HepG2 (cell line): ENCODE measurements at regions not wholly inside any gene's neighbourhood (a gene's known extent, or its start where the extent isn't known, plus 50 kb on each side); places are given as distances from the start of the nearest gene placed in this dataset.

Experiments used
- BCL6 ChIP-seq: IDR thresholded peaks from 2 replicates; pipeline ENCODE4 v1.6.1; 2016; ENCODE audit warnings: missing genetic modification reagents, missing compliant biosample characterization
- ETV5 ChIP-seq: IDR thresholded peaks from 2 replicates; pipeline ENCODE4 v1.6.1; 2018; ENCODE audit warnings: missing biosample characterization, missing genetic modification reagents, inconsistent platforms, borderline replicate concordance
- FOXP1 ChIP-seq, 2 experiments: fragments of 450-650 bp in 1 of 2; IDR thresholded peaks; 2 replicates each; pipeline ENCODE4 v1.6.1; 2017 to 2018; ENCODE audit warnings: antibody characterized with exemption in 1 of 2
- GATA4 ChIP-seq: sonication (generic); IDR thresholded peaks from 2 replicates; pipeline ENCODE4 v1.6.1; 2016; ENCODE audit warnings: antibody characterized with exemption, low read depth, borderline replicate concordance
- MEF2D ChIP-seq: sonication (generic); formaldehyde crosslinking; IDR thresholded peaks from 2 replicates; pipeline ENCODE4 v1.5.1; 2020; ENCODE audit warnings: mild to moderate bottlenecking, missing genetic modification reagents
- MTF2 ChIP-seq: sonication (generic); formaldehyde crosslinking; IDR thresholded peaks from 2 replicates; pipeline ENCODE4 v1.5.0; 2020; ENCODE audit warnings: missing genetic modification reagents, borderline replicate concordance
- SALL2 ChIP-seq: sonication (generic); formaldehyde crosslinking; IDR thresholded peaks from 2 replicates; pipeline ENCODE4 v1.8.1; 2023; ENCODE audit warnings: mild to moderate bottlenecking, missing genetic modification reagents, inconsistent platforms
- ZBTB3 ChIP-seq: sonication (generic); formaldehyde crosslinking; IDR thresholded peaks from 2 replicates; pipeline ENCODE4 v1.4.0; 2020; ENCODE audit warnings: low read depth, mild to moderate bottlenecking, moderate library complexity, missing genetic modification reagents, borderline replicate concordance
- ZFX ChIP-seq: sonication (generic); formaldehyde crosslinking; IDR thresholded peaks from 2 replicates; pipeline ENCODE4 v1.4.0; 2020; ENCODE audit warnings: mild to moderate bottlenecking, low read depth, missing genetic modification reagents, moderate library complexity
- ZNF225 ChIP-seq: sonication (generic); formaldehyde crosslinking; IDR thresholded peaks from 2 replicates; pipeline ENCODE4 v1.4.0; 2020; ENCODE audit warnings: mild to moderate bottlenecking, missing genetic modification reagents
- ZNF264 ChIP-seq: sonication (generic); formaldehyde crosslinking; IDR thresholded peaks from 2 replicates; pipeline ENCODE4 v1.4.0; 2020; ENCODE audit warnings: missing genetic modification reagents
- ZNF598 ChIP-seq: sonication (generic); formaldehyde crosslinking; IDR thresholded peaks from 2 replicates; pipeline ENCODE4 v1.5.1; 2020; ENCODE audit warnings: mild to moderate bottlenecking, missing genetic modification reagents, borderline replicate concordance
- ZNF775 ChIP-seq: sonication (generic); formaldehyde crosslinking; IDR thresholded peaks from 2 replicates; pipeline ENCODE4 v1.4.0; 2020; ENCODE audit warnings: missing genetic modification reagents, mild to moderate bottlenecking, moderate library complexity, borderline replicate concordance
- TF ChIP-seq, protein P1 (sequence below), 2 experiments: sonication (generic) in 1 of 2; formaldehyde crosslinking in 1 of 2; IDR thresholded peaks; 2 replicates each; pipeline versions ENCODE4 v1.4.0 to v1.6.1; 2016 to 2020; ENCODE audit warnings: borderline replicate concordance in 1 of 2, low read depth in 1 of 2, mild to moderate bottlenecking in 1 of 2, missing genetic modification reagents in 1 of 2
- TF ChIP-seq, protein P2 (sequence below): sonication (generic); formaldehyde crosslinking; IDR thresholded peaks from 2 replicates; pipeline ENCODE4 v1.5.0; 2020; ENCODE audit warnings: mild to moderate bottlenecking, missing genetic modification reagents
- TF ChIP-seq, protein P3 (sequence below): sonication (generic); formaldehyde crosslinking; IDR thresholded peaks from 2 replicates; pipeline ENCODE4 v1.4.0; 2020; ENCODE audit warnings: missing genetic modification reagents, borderline replicate concordance

DNA sequence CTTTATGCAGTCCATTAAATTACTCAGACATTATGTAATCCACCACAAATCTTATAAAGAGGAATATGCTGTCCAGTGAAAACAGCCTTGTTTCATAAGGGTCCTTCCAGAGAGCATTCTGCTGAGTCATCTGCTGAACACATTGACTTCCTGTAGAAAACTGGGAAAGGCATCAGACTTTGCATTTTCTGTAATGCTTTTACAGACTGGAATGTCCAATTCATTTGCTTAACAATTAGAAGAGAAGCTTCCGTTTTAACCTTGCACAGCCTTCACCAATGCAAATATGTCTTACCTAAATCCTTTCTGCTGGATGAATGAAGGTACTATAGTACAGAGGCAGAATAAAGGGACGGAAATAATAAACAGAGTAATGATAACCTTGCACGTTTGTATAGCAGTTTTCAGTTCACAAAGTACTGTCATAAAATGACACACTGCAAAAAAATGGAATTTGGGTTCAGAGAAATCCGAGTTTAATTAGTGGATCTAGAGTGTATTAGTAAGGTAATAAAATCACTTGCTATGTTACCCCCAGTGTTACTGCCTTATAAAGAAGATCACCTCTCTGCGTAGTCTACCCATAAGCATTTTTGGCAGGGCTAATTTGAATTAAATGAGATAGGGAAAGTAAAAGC lies 301.5 kb downstream of the PYDC2 start (continued):
- TF ChIP-seq, protein P1, sequence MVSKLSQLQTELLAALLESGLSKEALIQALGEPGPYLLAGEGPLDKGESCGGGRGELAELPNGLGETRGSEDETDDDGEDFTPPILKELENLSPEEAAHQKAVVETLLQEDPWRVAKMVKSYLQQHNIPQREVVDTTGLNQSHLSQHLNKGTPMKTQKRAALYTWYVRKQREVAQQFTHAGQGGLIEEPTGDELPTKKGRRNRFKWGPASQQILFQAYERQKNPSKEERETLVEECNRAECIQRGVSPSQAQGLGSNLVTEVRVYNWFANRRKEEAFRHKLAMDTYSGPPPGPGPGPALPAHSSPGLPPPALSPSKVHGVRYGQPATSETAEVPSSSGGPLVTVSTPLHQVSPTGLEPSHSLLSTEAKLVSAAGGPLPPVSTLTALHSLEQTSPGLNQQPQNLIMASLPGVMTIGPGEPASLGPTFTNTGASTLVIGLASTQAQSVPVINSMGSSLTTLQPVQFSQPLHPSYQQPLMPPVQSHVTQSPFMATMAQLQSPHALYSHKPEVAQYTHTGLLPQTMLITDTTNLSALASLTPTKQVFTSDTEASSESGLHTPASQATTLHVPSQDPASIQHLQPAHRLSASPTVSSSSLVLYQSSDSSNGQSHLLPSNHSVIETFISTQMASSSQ (IDR thresholded peaks at IDR 0.05; ENCODE audit: low read depth), result peak; percentile 51; the same call in 1 of the 2 replicates
- TF ChIP-seq, protein P1 (CRISPR knock-in tag; IDR thresholded peaks at IDR 0.05; ENCODE audit: borderline replicate concordance), result peak; percentile 40; the same call in 1 of the 2 replicates
- TF ChIP-seq SALL2 (CRISPR knock-in tag) (no peak), FOXP1 (IDR thresholded peaks at IDR 0.05) (no peak), FOXP1 (CRISPR knock-in tag; IDR thresholded peaks at IDR 0.05) (peak; percentile 45; the same call in 1 of the 2 replicates), ZFX (CRISPR knock-in tag) (no peak), ZNF264 (no peak), ZNF225 (CRISPR knock-in tag) (no peak), ZNF775 (no peak), BCL6 (CRISPR knock-in tag) (peak; percentile 72), MEF2D (CRISPR knock-in tag) (0 out of 2 replicates have a peak, but pooled peaks have one; percentile 35), ZBTB3 (0 out of 2 replicates have a peak, but pooled peaks have one; percentile 33), ZNF598 (CRISPR knock-in tag) (no peak), MTF2 (CRISPR knock-in tag) (no peak), GATA4 (0 out of 2 replicates have a peak, but pooled peaks have one; percentile 18), ETV5 (CRISPR knock-in tag) (peak; percentile 88)
- TF ChIP-seq, protein P2, sequence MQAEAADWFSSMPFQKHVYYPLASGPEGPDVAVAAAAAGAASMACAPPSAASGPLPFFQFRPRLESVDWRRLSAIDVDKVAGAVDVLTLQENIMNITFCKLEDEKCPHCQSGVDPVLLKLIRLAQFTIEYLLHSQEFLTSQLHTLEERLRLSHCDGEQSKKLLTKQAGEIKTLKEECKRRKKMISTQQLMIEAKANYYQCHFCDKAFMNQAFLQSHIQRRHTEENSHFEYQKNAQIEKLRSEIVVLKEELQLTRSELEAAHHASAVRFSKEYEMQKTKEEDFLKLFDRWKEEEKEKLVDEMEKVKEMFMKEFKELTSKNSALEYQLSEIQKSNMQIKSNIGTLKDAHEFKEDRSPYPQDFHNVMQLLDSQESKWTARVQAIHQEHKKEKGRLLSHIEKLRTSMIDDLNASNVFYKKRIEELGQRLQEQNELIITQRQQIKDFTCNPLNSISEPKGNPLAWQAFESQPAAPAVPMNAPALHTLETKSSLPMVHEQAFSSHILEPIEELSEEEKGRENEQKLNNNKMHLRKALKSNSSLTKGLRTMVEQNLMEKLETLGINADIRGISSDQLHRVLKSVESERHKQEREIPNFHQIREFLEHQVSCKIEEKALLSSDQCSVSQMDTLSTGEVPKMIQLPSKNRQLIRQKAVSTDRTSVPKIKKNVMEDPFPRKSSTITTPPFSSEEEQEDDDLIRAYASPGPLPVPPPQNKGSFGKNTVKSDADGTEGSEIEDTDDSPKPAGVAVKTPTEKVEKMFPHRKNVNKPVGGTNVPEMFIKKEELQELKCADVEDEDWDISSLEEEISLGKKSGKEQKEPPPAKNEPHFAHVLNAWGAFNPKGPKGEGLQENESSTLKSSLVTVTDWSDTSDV (CRISPR knock-in tag), result no peak
- TF ChIP-seq, protein P3, sequence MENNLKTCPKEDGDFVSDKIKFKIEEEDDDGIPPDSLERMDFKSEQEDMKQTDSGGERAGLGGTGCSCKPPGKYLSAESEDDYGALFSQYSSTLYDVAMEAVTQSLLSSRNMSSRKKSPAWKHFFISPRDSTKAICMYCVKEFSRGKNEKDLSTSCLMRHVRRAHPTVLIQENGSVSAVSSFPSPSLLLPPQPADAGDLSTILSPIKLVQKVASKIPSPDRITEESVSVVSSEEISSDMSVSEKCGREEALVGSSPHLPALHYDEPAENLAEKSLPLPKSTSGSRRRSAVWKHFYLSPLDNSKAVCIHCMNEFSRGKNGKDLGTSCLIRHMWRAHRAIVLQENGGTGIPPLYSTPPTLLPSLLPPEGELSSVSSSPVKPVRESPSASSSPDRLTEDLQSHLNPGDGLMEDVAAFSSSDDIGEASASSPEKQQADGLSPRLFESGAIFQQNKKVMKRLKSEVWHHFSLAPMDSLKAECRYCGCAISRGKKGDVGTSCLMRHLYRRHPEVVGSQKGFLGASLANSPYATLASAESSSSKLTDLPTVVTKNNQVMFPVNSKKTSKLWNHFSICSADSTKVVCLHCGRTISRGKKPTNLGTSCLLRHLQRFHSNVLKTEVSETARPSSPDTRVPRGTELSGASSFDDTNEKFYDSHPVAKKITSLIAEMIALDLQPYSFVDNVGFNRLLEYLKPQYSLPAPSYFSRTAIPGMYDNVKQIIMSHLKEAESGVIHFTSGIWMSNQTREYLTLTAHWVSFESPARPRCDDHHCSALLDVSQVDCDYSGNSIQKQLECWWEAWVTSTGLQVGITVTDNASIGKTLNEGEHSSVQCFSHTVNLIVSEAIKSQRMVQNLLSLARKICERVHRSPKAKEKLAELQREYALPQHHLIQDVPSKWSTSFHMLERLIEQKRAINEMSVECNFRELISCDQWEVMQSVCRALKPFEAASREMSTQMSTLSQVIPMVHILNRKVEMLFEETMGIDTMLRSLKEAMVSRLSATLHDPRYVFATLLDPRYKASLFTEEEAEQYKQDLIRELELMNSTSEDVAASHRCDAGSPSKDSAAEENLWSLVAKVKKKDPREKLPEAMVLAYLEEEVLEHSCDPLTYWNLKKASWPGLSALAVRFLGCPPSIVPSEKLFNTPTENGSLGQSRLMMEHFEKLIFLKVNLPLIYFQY, result no peak
